ENCODE measurements at regions not wholly inside any gene's neighbourhood (a gene's known extent, or its start where the extent isn't known, plus 50 kb on each side); places are given as distances from the start of the nearest gene placed in this dataset.

- Histone ChIP-seq H3K9me2 (replicated peaks; ENCODE audit: low read length) (no peaks in the 10 kb centered on the region), H4K20me1 (ENCODE audit: low read length) (no peaks in the 10 kb centered on the region), H3F3A (ENCODE audit: low read length, unreplicated experiment) (peaks cover 10% of the 10 kb centered on the region), H2AFZ (ENCODE audit: low read length) (no peak overlapping the region), H3K36me3 (ENCODE audit: low read depth, low read length) (no peaks in the 10 kb centered on the region), H3K9me3 (ENCODE audit: low read length) (no peaks in the 10 kb centered on the region), H3K27ac (ENCODE audit: low read length) (no peak overlapping the region), H3K79me2 (ENCODE audit: low read length) (no peaks in the 10 kb centered on the region), H3K27me3 (ENCODE audit: low read length) (no peaks in the 10 kb centered on the region), H3K4me2 (ENCODE audit: low read length) (no peak overlapping the region), H3K4me1 (ENCODE audit: insufficient read depth, low read length) (peaks cover 52% of the 10 kb centered on the region), H3K9ac (ENCODE audit: low read length) (no peak overlapping the region), H3K4me3 (ENCODE audit: low read length) (no peak overlapping the region)
- BruUV-seq (replicated peaks), result no TSS peak
- POLR2A ChIA-PET (ENCODE audit: unreplicated experiment), result no interaction called here
- ATAC-seq (no peak), DNase-seq (no peak)
- TF ChIP-seq EZH2 (IDR thresholded peaks at IDR 0.05; ENCODE audit: low read length, unreplicated experiment) (no peak), CTCF (conservative IDR thresholded peaks at IDR 0.05; ENCODE audit: low read depth, low read length) (no peak), EZH2phosphoT487 (IDR thresholded peaks at IDR 0.05; ENCODE audit: borderline replicate concordance, low read length) (no peak)
- CTCF ChIA-PET, result no interaction called here
- intact Hi-C loops (cut with micrococcal nuclease), result loop anchor here (5.0 kb wide), 3 partner anchors 138 to 303 kb away; no protein-coding TSS in a partner anchor
These were observed 95.7 kb downstream of the ENC1 start for GRCh38 chr5:74544811-74545210.

- CTCF ChIA-PET, result interaction anchor here (0.6 to 1.0 kb wide), 3 partner anchors 95 to 447 kb away, joined by 3 to 5 read pairs (median 3); partner anchors contain the start of gene ENC1
- H3K4me3 ChIP-seq (ENCODE audit: low read length), result peak overlapping the region; percentile 49
These were observed 97.1 kb downstream of the ENC1 start for GRCh38 chr5:74543162-74543995.

More at GRCh38 chr5:74543162-74543995, 97.1 kb downstream of the ENC1 start:
- H3K27ac ChIP-seq (ENCODE audit: low read length), result peak overlapping the region; percentile 94
- peak overlapping the region; percentile 58 for H3K9ac ChIP-seq (ENCODE audit: low read length)
- no peaks in the 10 kb centered on the region for H3K9me3 ChIP-seq (ENCODE audit: low read length)
- peaks cover 10% of the 10 kb centered on the region for H3F3A ChIP-seq (ENCODE audit: low read length, unreplicated experiment)
- H2AFZ ChIP-seq (ENCODE audit: low read length), result peak overlapping the region; percentile 56
- DNase-seq (peak; percentile 92), ATAC-seq (peak; percentile 85)
- no peak for TF ChIP-seq EZH2 (IDR thresholded peaks at IDR 0.05; ENCODE audit: low read length, unreplicated experiment)
- TF ChIP-seq CTCF (conservative IDR thresholded peaks at IDR 0.05; ENCODE audit: low read depth, low read length), result no peak
- TF ChIP-seq EZH2phosphoT487 (IDR thresholded peaks at IDR 0.05; ENCODE audit: borderline replicate concordance, low read length), result no peak
- peaks cover 52% of the 10 kb centered on the region for H3K4me1 ChIP-seq (ENCODE audit: insufficient read depth, low read length)
- H3K27me3 ChIP-seq (ENCODE audit: low read length), result no peaks in the 10 kb centered on the region
- no peaks in the 10 kb centered on the region for H3K36me3 ChIP-seq (ENCODE audit: low read depth, low read length)
- H4K20me1 ChIP-seq (ENCODE audit: low read length), result no peaks in the 10 kb centered on the region
- intact Hi-C loops (cut with micrococcal nuclease), result loop anchor here (1.0 to 5.0 kb wide), 4 partner anchors 88 to 301 kb away; no protein-coding TSS in a partner anchor
- no peaks in the 10 kb centered on the region for H3K79me2 ChIP-seq (ENCODE audit: low read length)
- no peaks in the 10 kb centered on the region for H3K9me2 ChIP-seq (replicated peaks; ENCODE audit: low read length)
- peak overlapping the region; percentile 79 for H3K4me2 ChIP-seq (ENCODE audit: low read length)
- POLR2A ChIA-PET (ENCODE audit: unreplicated experiment), result interaction anchor here (0.7 to 1.0 kb wide), 2 partner anchors 21 to 97 kb away, joined by 3 read pairs; partner anchors contain the start of gene ENC1
- no TSS peak for BruUV-seq (replicated peaks)
